H1 (cell line): ENCODE measurements at regions not wholly inside any gene's neighbourhood (a gene's known extent, or its start where the extent isn't known, plus 50 kb on each side); places are given as distances from the start of the nearest gene placed in this dataset.

ENCODE experiments used
- CTCF ChIA-PET: fragments of 300-600 bp; sonication (Branson Sonifier 250); formaldehyde crosslinking; loops from one replicate; lab custom pipeline; 2021; ENCODE audit not compliant: partially characterized antibody; lab: Charles Lee
- POLR2A ChIA-PET: fragments of 300-600 bp; sonication (Branson Sonifier 250); formaldehyde crosslinking; loops from one replicate; lab custom pipeline; 2021; ENCODE audit warnings: inconsistent platforms; ENCODE audit not compliant: partially characterized antibody; lab: Charles Lee
- DNase-seq, 2 experiments: peaks; one replicate each; pipeline versions ENCODE4 v3.0.0 to v3.0.0-alpha.2; 2010 to 2022; ENCODE audit warnings: low spot score in 2 of 2, low read depth in 1 of 2, mixed read lengths in 1 of 2
- FAIRE-seq: peaks from 2 replicates; lab custom pipeline; 2011; peaks lifted over from hg19 to GRCh38; lab: Jason Lieb, UNC
- H2AFZ ChIP-seq: 2 replicates; pipeline ENCODE4 v1.8.1; 2012; ENCODE audit warnings: low read length, inconsistent platforms
- H2AK5ac ChIP-seq: 2 replicates; pipeline ENCODE4 v1.6.1; 2013; ENCODE audit warnings: low read depth, low read length
- H2BK120ac ChIP-seq: replicated peaks from 2 replicates; pipeline ENCODE3; 2013; ENCODE audit warnings: low read depth, low read length, inconsistent platforms
- H2BK12ac ChIP-seq: 2 replicates; pipeline ENCODE4 v1.6.1; 2013; ENCODE audit warnings: low read depth, low read length
- H2BK15ac ChIP-seq: 2 replicates; pipeline ENCODE4 v1.6.1; 2013; ENCODE audit warnings: low read length
- H2BK20ac ChIP-seq: 2 replicates; pipeline ENCODE4 v1.6.1; 2013; ENCODE audit warnings: low read length
- H2BK5ac ChIP-seq: 2 replicates; pipeline ENCODE4 v1.6.1; 2013; ENCODE audit warnings: low read depth, low read length
- H3K14ac ChIP-seq: 2 replicates; pipeline ENCODE4 v1.6.1; 2013; ENCODE audit warnings: inconsistent platforms; ENCODE audit not compliant: insufficient read length
- H3K18ac ChIP-seq: 2 replicates; pipeline ENCODE4 v1.6.1; 2013; ENCODE audit warnings: low read length; ENCODE audit errors: extremely low read depth
- H3K23ac ChIP-seq: 2 replicates; pipeline ENCODE4 v1.6.1; 2013; ENCODE audit warnings: inconsistent platforms; ENCODE audit not compliant: insufficient read length
- H3K23me2 ChIP-seq: 2 replicates; pipeline ENCODE4 v1.6.1; 2013; ENCODE audit warnings: low read depth, low read length
- H3K27ac ChIP-seq: 2 replicates; pipeline ENCODE4 v1.6.1; 2011; ENCODE audit warnings: low read depth, low read length, inconsistent platforms
- H3K27me3 ChIP-seq, 4 experiments: replicated peaks in 1 of 4; 1 replicate in 1 of 4; 2 replicates in 3 of 4; pipeline versions ENCODE4 v1.6.1 to v1.8.1; 2011 to 2013; ENCODE audit warnings: low read length in 3 of 4, mild to moderate bottlenecking in 3 of 4, inconsistent platforms in 2 of 4, mixed read lengths in 2 of 4, moderate library complexity in 1 of 4; ENCODE audit not compliant: control insufficient read depth in 3 of 4, insufficient read depth in 3 of 4; ENCODE audit errors: extremely low read depth in 1 of 4
- H3K36me3 ChIP-seq, 4 experiments: 2 replicates each; pipeline versions ENCODE4 v1.6.1 to v1.8.1; 2011 to 2013; ENCODE audit warnings: mild to moderate bottlenecking in 4 of 4, low read length in 3 of 4, moderate library complexity in 2 of 4, control low read depth in 1 of 4, inconsistent platforms in 1 of 4; ENCODE audit not compliant: insufficient read depth in 4 of 4, control insufficient read depth in 2 of 4
- H3K4ac ChIP-seq: replicated peaks from 2 replicates; pipeline ENCODE3; 2013; ENCODE audit warnings: low read length, low read depth, mixed read lengths, inconsistent platforms; ENCODE audit not compliant: insufficient read length
- H3K4me1 ChIP-seq, 4 experiments: replicated peaks in 1 of 4; 1 replicate in 1 of 4; 2 replicates in 3 of 4; pipeline versions ENCODE4 v1.6.1 to v1.8.1; 2011 to 2013; ENCODE audit warnings: low read length in 3 of 4, inconsistent platforms in 2 of 4, mixed read lengths in 1 of 4; ENCODE audit not compliant: insufficient read depth in 4 of 4, control insufficient read depth in 3 of 4
- H3K4me2 ChIP-seq, 2 experiments: 2 replicates each; pipeline versions ENCODE4 v1.6.1 to v1.8.1; 2011 to 2013; ENCODE audit warnings: low read depth in 2 of 2, low read length in 2 of 2, control low read depth in 1 of 2, inconsistent platforms in 1 of 2, mild to moderate bottlenecking in 1 of 2; ENCODE audit not compliant: insufficient read depth in 1 of 2
- H3K4me3 ChIP-seq, 4 experiments: fragments of 200-600, 300-600 bp in 1 of 4; sonication (generic), shearing (Covaris generic), sonication (Bioruptor Twin) in 1 of 4; 2 replicates each; pipeline versions ENCODE4 v1.5.1 to v1.8.1; 2011 to 2016; ENCODE audit warnings: low read length in 4 of 4, low read depth in 3 of 4, control low read depth in 2 of 4, inconsistent platforms in 2 of 4, mild to moderate bottlenecking in 2 of 4, mixed read lengths in 1 of 4, moderate library complexity in 1 of 4; ENCODE audit not compliant: insufficient read depth in 2 of 4; ENCODE audit errors: extremely low read depth in 1 of 4
- H3K56ac ChIP-seq: replicated peaks from 2 replicates; pipeline ENCODE3; 2013; ENCODE audit warnings: low read depth, mild to moderate bottlenecking, mixed read lengths, low read length, inconsistent platforms; ENCODE audit not compliant: insufficient read length
- H3K79me1 ChIP-seq: 2 replicates; pipeline ENCODE4 v1.6.1; 2013; ENCODE audit warnings: low read depth, low read length, control low read depth
- H3K79me2 ChIP-seq, 2 experiments: 2 replicates each; pipeline versions ENCODE4 v1.6.1 to v1.8.1; 2012 to 2013; ENCODE audit warnings: low read length in 2 of 2, mild to moderate bottlenecking in 2 of 2, inconsistent platforms in 1 of 2; ENCODE audit not compliant: insufficient read depth in 2 of 2, control insufficient read depth in 1 of 2
- H3K9ac ChIP-seq, 4 experiments: replicated peaks in 1 of 4; 1 replicate in 1 of 4; 2 replicates in 3 of 4; pipeline versions ENCODE4 v1.6.1 to v1.8.1; 2011 to 2013; ENCODE audit warnings: low read depth in 3 of 4, low read length in 3 of 4, control low read depth in 2 of 4, mild to moderate bottlenecking in 2 of 4, moderate library complexity in 2 of 4, inconsistent platforms in 1 of 4; ENCODE audit errors: extremely low read depth in 1 of 4
- H3K9me3 ChIP-seq, 2 experiments: 2 replicates each; pipeline versions ENCODE4 v1.6.1 to v1.8.1; 2012 to 2013; ENCODE audit warnings: mild to moderate bottlenecking in 2 of 2, moderate library complexity in 2 of 2, control low read depth in 1 of 2, inconsistent platforms in 1 of 2, low read depth in 1 of 2, low read length in 1 of 2, mixed read lengths in 1 of 2; ENCODE audit not compliant: insufficient read depth in 2 of 2
- H4K20me1 ChIP-seq, 2 experiments: replicated peaks in 1 of 2; 2 replicates each; pipeline versions ENCODE3 to v1.8.1; 2011 to 2013; ENCODE audit warnings: inconsistent platforms in 2 of 2, low read length in 2 of 2, mild to moderate bottlenecking in 1 of 2; ENCODE audit not compliant: insufficient read depth in 2 of 2, control insufficient read depth in 1 of 2
- H4K5ac ChIP-seq: 2 replicates; pipeline ENCODE4 v1.6.1; 2013; ENCODE audit warnings: low read length, low read depth, mixed read lengths, inconsistent platforms; ENCODE audit not compliant: insufficient read length
- H4K8ac ChIP-seq: 2 replicates; pipeline ENCODE4 v1.8.0; 2013; ENCODE audit warnings: mild to moderate bottlenecking, moderate library complexity, low read length, inconsistent platforms; ENCODE audit not compliant: insufficient read depth; ENCODE audit errors: extremely low read depth
- H4K91ac ChIP-seq: replicated peaks from 2 replicates; pipeline ENCODE3; 2013; ENCODE audit warnings: low read length, mixed read lengths, inconsistent platforms; ENCODE audit not compliant: insufficient read length
- ATF2 ChIP-seq: IDR thresholded peaks from 2 replicates; pipeline ENCODE4 v1.6.1; 2012; ENCODE audit warnings: low read length, inconsistent platforms
- BRCA1 ChIP-seq: IDR thresholded peaks from 2 replicates; pipeline ENCODE4 v1.6.1; 2012; ENCODE audit warnings: low read depth, low read length, improper control_type of control experiment
- E2F6 ChIP-seq: IDR thresholded peaks from 2 replicates; pipeline ENCODE4 v1.6.1; 2012; ENCODE audit warnings: inconsistent platforms
- HDAC2 ChIP-seq, 2 experiments: fragments of 300-600 bp in 1 of 2; sonication (generic) in 1 of 2; IDR thresholded peaks; 2 replicates each; pipeline ENCODE4 v1.6.1; 2011 to 2012; ENCODE audit warnings: low read depth in 2 of 2, low read length in 2 of 2, mild to moderate bottlenecking in 2 of 2, moderate library complexity in 2 of 2, borderline replicate concordance in 1 of 2, inconsistent platforms in 1 of 2
- NRF1 ChIP-seq: IDR thresholded peaks from 2 replicates; pipeline ENCODE4 v1.6.1; 2011; ENCODE audit warnings: mild to moderate bottlenecking, low read depth, low read length, improper control_type of control experiment
- POLR2AphosphoS5 ChIP-seq: IDR thresholded peaks from 2 replicates; pipeline ENCODE4 v1.6.1; 2011; ENCODE audit warnings: low read depth, low read length
- RXRA ChIP-seq: IDR thresholded peaks from 2 replicates; pipeline ENCODE4 v1.6.1; 2011; ENCODE audit warnings: low read depth, mild to moderate bottlenecking, low read length, moderate library complexity; ENCODE audit not compliant: insufficient read depth
- SAP30 ChIP-seq: fragments of 300-600 bp; sonication (generic); IDR thresholded peaks from 2 replicates; pipeline ENCODE4 v1.7.1; 2012; ENCODE audit warnings: low read length, moderate library complexity, mild to moderate bottlenecking, inconsistent platforms; ENCODE audit not compliant: insufficient read depth, insufficient replicate concordance
- TBP ChIP-seq: IDR thresholded peaks from 2 replicates; pipeline ENCODE4 v1.6.1; 2011; ENCODE audit warnings: low read depth, low read length, improper control_type of control experiment
- TEAD4 ChIP-seq: IDR thresholded peaks from 2 replicates; pipeline ENCODE4 v1.6.1; 2012; ENCODE audit warnings: low read depth, low read length, inconsistent platforms, mixed read lengths
- ZNF274 ChIP-seq: IDR thresholded peaks from 2 replicates; pipeline ENCODE4 v1.7.0; 2012; ENCODE audit warnings: low read length, borderline replicate concordance; ENCODE audit errors: extremely low read depth
- WGBS, 2 experiments: shearing (Covaris generic) in 1 of 2; methylation state at CpG; one replicate each; pipeline versions ENCODE4 v1.1.6 to v1.1.7; 2013 to 2015; ENCODE audit warnings: low lambda C conversion rate in 2 of 2, mixed read lengths in 2 of 2, inconsistent platforms in 1 of 2, low coverage in 1 of 2, missing lambda C conversion rate in 1 of 2; ENCODE audit not compliant: insufficient replicate concordance in 2 of 2, insufficient coverage in 1 of 2, insufficient read length in 1 of 2; ENCODE audit errors: extremely low coverage in 1 of 2, missing lambda C conversion rate in 1 of 2; 5-methylcytosine and 5-hydroxymethylcytosine counted together

- Histone ChIP-seq H2BK15ac (no peak overlapping the region), H3K4ac (no peak overlapping the region), H3K23me2 (no peaks in the 10 kb centered on the region), H2AFZ (no peak overlapping the region), H3K79me2 (no peaks in the 10 kb centered on the region), H2BK120ac (no peak overlapping the region), H2AK5ac (no peak overlapping the region), H3K4me2 (no peak overlapping the region), H3K27me3 (no peaks in the 10 kb centered on the region), H3K9ac (no peak overlapping the region), H3K23ac (no peak overlapping the region), H3K14ac (no peak overlapping the region), H3K79me1 (no peaks in the 10 kb centered on the region), H3K27ac (no peak overlapping the region), H4K20me1 (no peaks in the 10 kb centered on the region), H3K18ac (no peak overlapping the region), H2BK12ac (no peak overlapping the region), H3K36me3 (peaks cover 0 to 2% (median 0%) of the 10 kb centered on the region in 4 experiments; a peak in 1 of 8 replicates), H2BK5ac (no peak overlapping the region), H3K4me3 (no peak overlapping the region), H3K4me1 (no peaks in the 10 kb centered on the region), H2BK20ac (no peak overlapping the region), H3K9me3 (peaks cover 0 to 3% of the 10 kb centered on the region in 2 experiments; a peak in 1 of 4 replicates), H4K5ac (no peak overlapping the region), H4K91ac (no peak overlapping the region), H4K8ac (no peak overlapping the region), H3K56ac (no peak overlapping the region)
- POLR2A ChIA-PET: no interaction called here
- DNase-seq (no peak), FAIRE-seq (no peak)
- 82% methylated on average over 2 of the region's 2 CpGs; no CpG with 5 or more reads in 1 of the 2 experiments for WGBS, 2 experiments
- CTCF ChIA-PET: interaction anchor here (1.0 kb wide), 1 partner anchor 342 kb away, joined by 3 read pairs; no protein-coding TSS in a partner anchor
- no peak for TF ChIP-seq TBP
- TF ChIP-seq ATF2: no peak
- TF ChIP-seq E2F6: no peak
- no peak for TF ChIP-seq TEAD4
- TF ChIP-seq POLR2AphosphoS5: no peak
- TF ChIP-seq ZNF274: no peak
- TF ChIP-seq RXRA: no peak
- no peak for TF ChIP-seq SAP30
- TF ChIP-seq HDAC2 (IDR thresholded peaks at IDR 0.05; ENCODE audit: borderline replicate concordance in 1 of 2, low read depth in 2 of 2, low read length in 2 of 2): no peak
- TF ChIP-seq BRCA1: no peak
- TF ChIP-seq NRF1: no peak
These were observed 287.2 kb downstream of the LMO4 start for GRCh38 chr1:87615901-87616300.
